Fibroblast of pulmonary artery (primary cell): ENCODE measurements at regions not wholly inside any gene's neighbourhood (a gene's known extent, or its start where the extent isn't known, plus 50 kb on each side); places are given as distances from the start of the nearest gene placed in this dataset.
A peak's percentile ranks its signal among the peaks of the same experiment; 100 is the strongest.

Experiments used
- DNase-seq: peaks from one replicate; pipeline ENCODE4 v3.0.0-alpha.2; 2010; ENCODE audit warnings: low read depth
- H3K4me3 ChIP-seq: replicated peaks from 2 replicates; pipeline ENCODE4 v1.5.1; 2011; ENCODE audit warnings: low read depth, mild to moderate bottlenecking, control low read depth, low read length, moderate library complexity
- CTCF ChIP-seq: IDR thresholded peaks from 2 replicates; pipeline ENCODE4 v1.5.1; 2011; ENCODE audit warnings: mild to moderate bottlenecking, control low read depth, low read length, inconsistent platforms; ENCODE audit errors: missing control alignments

GRCh38 chr12:75764091-75764841, 252.9 kb upstream of the KRR1 start:
- no peak for DNase-seq
- H3K4me3 ChIP-seq, result no peak overlapping the region
- no peak for TF ChIP-seq CTCF

- TF ChIP-seq CTCF, result no peak
- H3K4me3 ChIP-seq, result no peak overlapping the region
- no peak for DNase-seq
These were observed 249.3 kb upstream of the KRR1 start for GRCh38 chr12:75760573-75761294.

GRCh38 chr12:75759842-75760572, 248.6 kb upstream of the KRR1 start:
- no peak for TF ChIP-seq CTCF
- peak; percentile 64 for DNase-seq
- no peak overlapping the region for H3K4me3 ChIP-seq

- H3K4me3 ChIP-seq, result no peak overlapping the region
- no peak for DNase-seq
- TF ChIP-seq CTCF, result no peak
These were observed 247.8 kb upstream of the KRR1 start for GRCh38 chr12:75759196-75759595.

GRCh38 chr12:75756771-75757170, 245.4 kb upstream of the KRR1 start:
- no peak for TF ChIP-seq CTCF
- H3K4me3 ChIP-seq, result no peak overlapping the region
- DNase-seq, result no peak

- no peak for DNase-seq
- no peak overlapping the region for H3K4me3 ChIP-seq
- no peak for TF ChIP-seq CTCF
These were observed 244.7 kb upstream of the KRR1 start for GRCh38 chr12:75756111-75756510.
